Thyroid gland (tissue), 4 donors: ENCODE measurements at regions not wholly inside any gene's neighbourhood (a gene's known extent, or its start where the extent isn't known, plus 50 kb on each side); places are given as distances from the start of the nearest gene placed in this dataset.

Source experiments
- CTCF ChIP-seq, 6 experiments: fragments of 200-600 bp in 3 of 6; fragments of 450-650 bp in 3 of 6; sonication (generic) in 3 of 6; IDR thresholded peaks; one replicate each; pipeline ENCODE4 v1.5.1; 2016 to 2019; ENCODE audit warnings: antibody characterized with exemption in 6 of 6, mild to moderate bottlenecking in 2 of 6, inconsistent platforms in 1 of 6, moderate library complexity in 1 of 6
- POLR2A ChIP-seq, 2 donors: fragments of 450-650 bp; IDR thresholded peaks; one replicate each; pipeline ENCODE4 v1.6.1; 2017; ENCODE audit warnings: antibody characterized with exemption in 2 of 2, mild to moderate bottlenecking in 2 of 2, moderate library complexity in 1 of 2

GRCh38 chr2:152864601-152865149 is 146.3 kb downstream of the ARL6IP6 start:
- no peak for TF ChIP-seq CTCF (IDR thresholded peaks at IDR 0.05)
- no peak for TF ChIP-seq POLR2A (IDR thresholded peaks at IDR 0.05)
